DND-41 (cell line): ENCODE measurements at regions not wholly inside any gene's neighbourhood (a gene's known extent, or its start where the extent isn't known, plus 50 kb on each side); places are given as distances from the start of the nearest gene placed in this dataset.

Experiments
- ATAC-seq: fragments of 200-7000 bp; cut with Tn5 transposase; 3 replicates; pipeline ENCODE4 v1.9.1; 2021; ENCODE audit warnings: low read depth; ENCODE audit not compliant: insufficient read depth
- DNase-seq: peaks from one replicate; pipeline ENCODE4 v3.0.0-alpha.2; 2020
- H2AFZ ChIP-seq: 2 replicates; pipeline ENCODE4 v1.6.0; 2012; ENCODE audit warnings: low read depth, low read length
- H3K27ac ChIP-seq: 2 replicates; pipeline ENCODE4 v1.5.1; 2012; ENCODE audit warnings: low read length, inconsistent platforms
- H3K27me3 ChIP-seq: fragments of 200-600 bp; sonication (generic); 2 replicates; pipeline ENCODE4 v1.6.0; 2012; ENCODE audit warnings: low read length, mild to moderate bottlenecking, inconsistent platforms; ENCODE audit not compliant: insufficient read depth, poor library complexity
- H3K36me3 ChIP-seq: 2 replicates; pipeline ENCODE4 v1.5.1; 2012; ENCODE audit warnings: low read length, inconsistent platforms; ENCODE audit not compliant: insufficient read depth
- H3K4me1 ChIP-seq: 2 replicates; pipeline ENCODE4 v1.5.1; 2012; ENCODE audit warnings: mild to moderate bottlenecking, low read length; ENCODE audit not compliant: insufficient read depth
- H3K4me2 ChIP-seq: 2 replicates; pipeline ENCODE4 v1.6.0; 2012; ENCODE audit warnings: mild to moderate bottlenecking, moderate library complexity, low read length, inconsistent platforms; ENCODE audit not compliant: insufficient read depth
- H3K4me3 ChIP-seq, 2 experiments: fragments of 200-600 bp in 1 of 2; shearing (Covaris generic) in 1 of 2; 2 replicates each; pipeline ENCODE4 v1.5.1; 2012 to 2016; ENCODE audit warnings: inconsistent platforms in 2 of 2, low read length in 2 of 2, mild to moderate bottlenecking in 2 of 2, low read depth in 1 of 2, moderate library complexity in 1 of 2
- H3K79me2 ChIP-seq: 2 replicates; pipeline ENCODE4 v1.6.0; 2012; ENCODE audit warnings: low read length, inconsistent platforms; ENCODE audit not compliant: insufficient read depth
- H3K9ac ChIP-seq: 2 replicates; pipeline ENCODE4 v1.6.0; 2012; ENCODE audit warnings: low read depth, mild to moderate bottlenecking, inconsistent platforms, low read length, moderate library complexity
- H3K9me3 ChIP-seq: 2 replicates; pipeline ENCODE4 v1.5.1; 2012; ENCODE audit warnings: low read length, moderate library complexity, mild to moderate bottlenecking, inconsistent platforms; ENCODE audit not compliant: insufficient read depth, severe bottlenecking
- H4K20me1 ChIP-seq: 2 replicates; pipeline ENCODE4 v1.6.0; 2012; ENCODE audit warnings: low read length; ENCODE audit not compliant: insufficient read depth
- CTCF ChIP-seq: IDR thresholded peaks from 2 replicates; pipeline ENCODE4 v1.5.1; 2012; ENCODE audit warnings: borderline replicate concordance, low read length, moderate library complexity, mild to moderate bottlenecking; ENCODE audit not compliant: poor library complexity, severe bottlenecking; ENCODE audit errors: extremely low read depth
- EZH2 ChIP-seq: IDR thresholded peaks from 3 replicates; pipeline ENCODE4 v1.6.1; 2012; ENCODE audit warnings: borderline replicate concordance, low read depth, mild to moderate bottlenecking, moderate library complexity, low read length, inconsistent platforms; ENCODE audit not compliant: severe bottlenecking

- Histone ChIP-seq H3K9ac (no peak overlapping the region), H3K79me2 (no peaks in the 10 kb centered on the region), H4K20me1 (no peaks in the 10 kb centered on the region), H3K27ac (no peak overlapping the region), H3K4me1 (no peaks in the 10 kb centered on the region), H3K4me3 (no peak overlapping the region), H3K27me3 (no peaks in the 10 kb centered on the region), H3K36me3 (no peaks in the 10 kb centered on the region), H3K4me2 (no peak overlapping the region), H3K9me3 (no peaks in the 10 kb centered on the region), H2AFZ (no peak overlapping the region)
- no peak for ATAC-seq
- no peak for TF ChIP-seq CTCF
- no peak for TF ChIP-seq EZH2
- DNase-seq: no peak
Observed at GRCh38 chr14:23903442-23903841, 50.1 kb upstream of the DHRS4 start.
